ENCODE measurements at regions not wholly inside any gene's neighbourhood (a gene's known extent, or its start where the extent isn't known, plus 50 kb on each side); places are given as distances from the start of the nearest gene placed in this dataset.

DNA sequence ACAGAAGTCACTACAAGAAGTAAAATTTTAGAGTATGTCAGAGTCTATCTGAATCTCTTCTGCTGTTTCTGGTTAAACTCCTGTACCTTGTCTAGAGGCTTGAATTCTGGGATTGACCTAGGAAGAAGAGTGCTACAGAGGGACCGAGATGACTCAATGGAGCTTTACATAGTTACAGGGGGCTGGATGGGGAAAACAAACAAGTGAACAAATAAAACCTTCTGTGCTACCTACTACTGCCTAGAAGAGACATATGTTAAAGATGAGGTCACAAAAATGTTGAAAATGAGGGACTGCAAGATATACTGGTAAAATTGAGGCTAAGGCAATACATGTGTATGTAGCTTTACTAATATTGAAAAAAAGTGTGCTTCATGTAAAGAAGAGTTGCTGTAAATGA, 265.4 kb upstream of the TFPI start:
- H3K4me3 Mint-ChIP-seq, result no peak overlapping the region
- H3K9me3 Mint-ChIP-seq, result no peaks in the 10 kb centered on the region
- no peaks in the 10 kb centered on the region for H3K4me1 Mint-ChIP-seq (ENCODE audit: low read depth)
- no peak overlapping the region for H3K27ac Mint-ChIP-seq
- no peaks in the 10 kb centered on the region for H3K36me3 Mint-ChIP-seq (ENCODE audit: low read depth)
- DNase-seq, result no peak
- CTCF ChIA-PET, result interaction anchor here (0.7 kb wide), 1 partner anchor 294 kb away, joined by 3 read pairs; no protein-coding TSS in a partner anchor
- H3K27me3 Mint-ChIP-seq (ENCODE audit: low read depth), result no peaks in the 10 kb centered on the region
- intact Hi-C loops (cut with micrococcal nuclease), result no loop called here

DNA sequence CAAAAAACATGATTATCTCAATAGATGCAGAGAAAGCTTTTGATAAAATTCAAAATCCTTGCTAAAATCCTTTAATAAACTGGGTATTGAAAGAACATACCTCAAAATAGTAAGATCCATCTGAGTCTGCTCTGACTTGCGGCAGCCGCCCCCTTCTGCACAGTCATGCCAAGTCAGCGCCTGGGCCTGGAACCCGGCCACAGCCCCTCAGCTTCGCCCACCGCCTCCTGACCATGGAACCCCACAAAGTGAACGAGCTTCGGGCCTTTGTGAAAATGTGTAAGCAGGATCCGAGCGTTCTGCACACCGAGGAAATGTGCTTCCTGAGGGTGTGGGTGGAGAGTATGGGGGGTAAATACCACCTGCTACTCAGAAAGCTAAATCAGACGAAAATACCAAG, 270.9 kb upstream of the TFPI start:
- H3K4me1 Mint-ChIP-seq (ENCODE audit: low read depth), result no peaks in the 10 kb centered on the region

DNA sequence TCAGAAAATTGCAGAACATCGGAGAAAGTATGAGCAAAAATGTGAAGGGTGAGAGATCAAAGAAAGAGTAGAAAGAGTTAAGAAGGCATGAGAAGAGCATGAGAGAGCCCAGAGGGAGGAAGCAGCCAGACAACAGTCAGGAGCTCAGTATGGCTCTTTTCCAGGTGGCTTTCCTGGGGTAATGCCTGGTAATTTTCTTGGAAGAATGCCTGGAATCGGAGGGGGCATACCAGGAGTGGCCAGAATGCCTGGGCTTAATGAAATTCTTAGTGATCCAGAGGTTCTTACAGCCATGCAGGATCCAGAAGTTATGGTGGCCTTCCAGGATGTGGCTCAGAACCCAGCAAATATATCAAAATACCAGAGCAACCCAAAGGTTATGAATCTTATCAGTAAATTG, 271.8 kb upstream of the TFPI start:
- Mint-ChIP-seq H3K4me1 (ENCODE audit: low read depth) (no peaks in the 10 kb centered on the region), H3K9me3 (peaks cover 8% of the 10 kb centered on the region), H3K27ac (no peak overlapping the region), H3K36me3 (ENCODE audit: low read depth) (no peaks in the 10 kb centered on the region), H3K4me3 (no peak overlapping the region), H3K27me3 (ENCODE audit: low read depth) (no peaks in the 10 kb centered on the region)
- no peak for DNase-seq
- CTCF ChIA-PET, result no interaction called here
- intact Hi-C loops (cut with micrococcal nuclease), result no loop called here

More for the DNA sequence above, 270.9 kb upstream of the TFPI start:
- H3K27me3 Mint-ChIP-seq (ENCODE audit: low read depth), result no peaks in the 10 kb centered on the region
- CTCF ChIA-PET, result no interaction called here
- H3K9me3 Mint-ChIP-seq, result peaks cover 8% of the 10 kb centered on the region
- no peaks in the 10 kb centered on the region for H3K36me3 Mint-ChIP-seq (ENCODE audit: low read depth)
- no peak overlapping the region for H3K4me3 Mint-ChIP-seq
- intact Hi-C loops (cut with micrococcal nuclease), result no loop called here
- no peak overlapping the region for H3K27ac Mint-ChIP-seq
- no peak for DNase-seq

DNA sequence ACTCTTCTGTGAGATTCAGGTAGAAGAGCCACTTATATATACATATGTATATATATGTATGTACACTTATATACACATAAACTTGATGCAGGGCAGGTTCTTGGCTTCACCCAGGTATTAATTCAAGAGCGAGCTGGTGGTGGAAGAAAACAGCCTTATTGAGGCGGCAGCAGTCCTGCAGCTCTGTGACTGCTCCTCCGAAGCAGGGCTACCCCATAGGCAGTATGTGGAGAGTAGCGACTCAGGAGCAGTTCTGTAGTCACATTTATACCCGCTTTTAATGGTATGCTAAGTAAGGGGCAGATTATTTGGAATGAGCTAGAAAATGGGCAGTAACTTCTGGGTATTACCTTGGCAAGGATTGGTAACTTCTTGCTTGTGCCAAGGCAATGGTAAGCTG, 280.6 kb upstream of the TFPI start:
- intact Hi-C loops (cut with micrococcal nuclease), result no loop called here
- DNase-seq, result no peak
- CTCF ChIA-PET, result no interaction called here
- Mint-ChIP-seq H3K27ac (no peak overlapping the region), H3K27me3 (ENCODE audit: low read depth) (no peaks in the 10 kb centered on the region), H3K9me3 (no peaks in the 10 kb centered on the region), H3K4me3 (no peak overlapping the region), H3K4me1 (ENCODE audit: low read depth) (no peaks in the 10 kb centered on the region), H3K36me3 (ENCODE audit: low read depth) (no peaks in the 10 kb centered on the region)

DNA sequence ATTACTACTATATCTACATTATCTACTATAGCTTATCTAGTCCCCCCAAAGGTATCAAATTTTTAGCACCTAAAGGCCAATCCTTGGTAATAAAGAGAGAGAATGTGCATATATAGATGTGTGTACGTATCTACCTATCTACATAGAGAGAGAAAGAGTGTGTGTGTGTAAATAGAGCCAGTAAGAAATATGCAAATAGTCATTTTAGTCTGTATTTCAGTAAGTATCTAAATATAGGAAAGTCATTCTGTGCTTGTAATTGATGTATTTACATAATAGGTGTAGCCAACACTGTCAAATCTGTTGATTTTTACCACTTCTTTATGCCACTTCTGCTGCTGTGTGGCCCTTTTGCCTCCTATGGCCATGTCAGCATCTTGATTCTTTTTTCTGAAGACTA, 284.5 kb upstream of the TFPI start:
- no peaks in the 10 kb centered on the region for H3K4me1 Mint-ChIP-seq (ENCODE audit: low read depth)
- CTCF ChIA-PET, result interaction anchor here (0.6 to 1.0 kb wide), 2 partner anchors 257 to 684 kb away, joined by 3 read pairs; no protein-coding TSS in a partner anchor

GRCh38 chr2:187842315-187842714, 288.1 kb upstream of the TFPI start:
- no peak for DNase-seq
- Mint-ChIP-seq H3K27me3 (ENCODE audit: low read depth) (no peaks in the 10 kb centered on the region), H3K36me3 (ENCODE audit: low read depth) (no peaks in the 10 kb centered on the region), H3K4me1 (ENCODE audit: low read depth) (no peaks in the 10 kb centered on the region), H3K9me3 (no peaks in the 10 kb centered on the region), H3K4me3 (no peak overlapping the region), H3K27ac (no peak overlapping the region)
- CTCF ChIA-PET, result interaction anchor here (1.2 to 1.7 kb wide), 5 partner anchors 247 to 342 kb away, joined by 3 to 11 read pairs (median 5); no protein-coding TSS in a partner anchor
- intact Hi-C loops (cut with micrococcal nuclease), result no loop called here

More for the DNA sequence above, 284.5 kb upstream of the TFPI start:
- DNase-seq, result no peak
- Mint-ChIP-seq H3K4me3 (no peak overlapping the region), H3K9me3 (no peaks in the 10 kb centered on the region), H3K27ac (no peak overlapping the region), H3K36me3 (ENCODE audit: low read depth) (no peaks in the 10 kb centered on the region), H3K27me3 (ENCODE audit: low read depth) (no peaks in the 10 kb centered on the region)
- intact Hi-C loops (cut with micrococcal nuclease), result no loop called here

- intact Hi-C loops (cut with micrococcal nuclease), result loop anchor here (1.0 kb wide), 2 partner anchors 262 to 343 kb away; no protein-coding TSS in a partner anchor
- CTCF ChIA-PET, result interaction anchor here (0.8 to 1.6 kb wide), 7 partner anchors 24 to 343 kb away, joined by 3 to 11 read pairs (median 3); no protein-coding TSS in a partner anchor
- H3K9me3 Mint-ChIP-seq, result no peaks in the 10 kb centered on the region
Measured at GRCh38 chr2:187842978-187843847, 289.0 kb upstream of the TFPI start.

DNA sequence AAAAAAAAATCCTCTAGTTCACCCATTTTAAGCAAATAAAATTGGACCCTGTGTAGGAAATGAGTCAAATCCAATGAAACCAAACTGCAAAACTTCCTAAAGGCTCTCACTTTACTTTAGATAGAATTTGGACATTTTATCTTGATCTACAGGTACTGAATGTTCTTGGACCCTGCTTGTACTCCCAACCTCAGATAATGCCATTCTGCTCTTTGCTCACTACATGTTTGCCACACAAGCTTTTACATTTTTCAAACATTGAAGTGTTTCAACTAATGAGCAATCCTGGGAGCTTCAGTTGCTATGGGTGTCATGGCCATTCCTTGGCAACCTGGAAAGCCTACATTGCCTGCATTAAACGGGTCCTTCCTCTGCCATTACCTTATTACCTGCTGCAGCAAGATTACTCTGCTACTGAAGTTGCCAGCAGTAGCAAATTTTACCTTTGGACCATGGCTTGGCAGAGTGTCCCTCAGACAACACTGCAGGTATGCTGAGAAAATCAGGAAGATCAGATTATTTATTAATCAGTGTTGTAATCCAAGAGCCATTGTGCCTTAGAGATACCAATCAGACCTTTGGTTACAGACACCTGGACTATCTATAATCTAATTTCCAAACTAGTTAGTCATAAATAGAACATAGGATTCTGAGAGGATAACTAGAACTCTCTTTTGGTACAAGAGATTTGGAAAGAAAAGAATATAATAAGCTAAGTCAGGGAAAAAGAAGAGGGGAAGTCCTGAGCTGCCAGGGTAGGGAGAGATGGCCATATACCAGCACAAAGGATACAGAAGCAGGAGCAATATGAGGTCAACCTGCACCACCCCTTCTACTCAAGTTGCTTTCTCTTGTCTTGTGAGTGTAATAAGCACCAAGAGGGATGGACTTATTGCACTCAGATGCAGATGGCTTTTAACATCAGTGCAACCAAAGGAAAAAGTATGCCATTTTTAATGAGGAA, 293.3 kb upstream of the TFPI start:
- no peaks in the 10 kb centered on the region for H3K36me3 Mint-ChIP-seq (ENCODE audit: low read depth)
- intact Hi-C loops (cut with micrococcal nuclease), result no loop called here
- H3K4me1 Mint-ChIP-seq (ENCODE audit: low read depth), result no peaks in the 10 kb centered on the region
- no peaks in the 10 kb centered on the region for H3K9me3 Mint-ChIP-seq
- no peak overlapping the region for H3K27ac Mint-ChIP-seq
- CTCF ChIA-PET, result interaction anchor here (0.7 kb wide), 1 partner anchor 252 kb away, joined by 4 read pairs; no protein-coding TSS in a partner anchor
- no peaks in the 10 kb centered on the region for H3K27me3 Mint-ChIP-seq (ENCODE audit: low read depth)
- DNase-seq, result no peak
- H3K4me3 Mint-ChIP-seq, result no peak overlapping the region

More at GRCh38 chr2:187842978-187843847, 289.0 kb upstream of the TFPI start:
- DNase-seq, result no peak
- Mint-ChIP-seq H3K27me3 (ENCODE audit: low read depth) (no peaks in the 10 kb centered on the region), H3K36me3 (ENCODE audit: low read depth) (no peaks in the 10 kb centered on the region), H3K4me3 (no peak overlapping the region), H3K27ac (no peak overlapping the region), H3K4me1 (ENCODE audit: low read depth) (no peaks in the 10 kb centered on the region)

DNA sequence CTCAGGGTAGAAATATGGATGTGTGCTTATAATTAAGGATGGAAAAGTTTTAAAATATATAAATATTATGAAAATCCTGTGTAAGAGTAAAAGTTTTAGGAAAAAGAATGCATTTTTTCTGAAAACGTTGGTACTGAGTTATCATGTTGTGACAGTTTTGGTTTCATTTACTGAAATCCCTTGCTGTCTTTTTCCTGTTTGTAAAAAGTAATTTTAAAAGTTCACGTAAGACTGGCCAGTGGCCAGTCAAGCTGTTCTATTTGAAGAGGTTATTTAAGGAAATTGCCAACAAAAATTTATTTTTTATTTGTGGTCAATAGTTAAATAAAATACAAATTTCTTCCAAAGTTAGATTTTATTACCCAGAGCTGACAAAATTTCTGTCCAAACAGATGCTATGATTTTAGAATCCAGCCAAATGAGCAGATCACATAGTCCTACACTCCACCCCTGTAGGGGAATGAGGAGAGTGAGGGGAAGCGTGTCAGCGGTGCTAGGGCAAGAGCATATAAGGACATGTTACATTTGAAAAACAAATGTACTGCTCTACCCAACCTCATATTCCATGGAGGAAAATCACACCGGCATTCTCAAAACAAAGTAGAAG, 297.8 kb upstream of the TFPI start:
- CTCF ChIA-PET, result no interaction called here
- intact Hi-C loops (cut with micrococcal nuclease), result no loop called here
- H3K4me3 Mint-ChIP-seq, result no peak overlapping the region
- H3K9me3 Mint-ChIP-seq, result no peaks in the 10 kb centered on the region
- no peaks in the 10 kb centered on the region for H3K27me3 Mint-ChIP-seq (ENCODE audit: low read depth)
- no peaks in the 10 kb centered on the region for H3K4me1 Mint-ChIP-seq (ENCODE audit: low read depth)
- no peak for DNase-seq
- H3K36me3 Mint-ChIP-seq (ENCODE audit: low read depth), result no peaks in the 10 kb centered on the region
- H3K27ac Mint-ChIP-seq, result no peak overlapping the region

GRCh38 chr2:187853381-187853791, 299.2 kb upstream of the TFPI start:
- Mint-ChIP-seq H3K4me3 (no peak overlapping the region), H3K27me3 (ENCODE audit: low read depth) (no peaks in the 10 kb centered on the region), H3K27ac (no peak overlapping the region), H3K9me3 (no peaks in the 10 kb centered on the region), H3K4me1 (ENCODE audit: low read depth) (no peaks in the 10 kb centered on the region), H3K36me3 (ENCODE audit: low read depth) (no peaks in the 10 kb centered on the region)
- intact Hi-C loops (cut with micrococcal nuclease), result no loop called here
- CTCF ChIA-PET, result no interaction called here
- no peak for DNase-seq

DNA sequence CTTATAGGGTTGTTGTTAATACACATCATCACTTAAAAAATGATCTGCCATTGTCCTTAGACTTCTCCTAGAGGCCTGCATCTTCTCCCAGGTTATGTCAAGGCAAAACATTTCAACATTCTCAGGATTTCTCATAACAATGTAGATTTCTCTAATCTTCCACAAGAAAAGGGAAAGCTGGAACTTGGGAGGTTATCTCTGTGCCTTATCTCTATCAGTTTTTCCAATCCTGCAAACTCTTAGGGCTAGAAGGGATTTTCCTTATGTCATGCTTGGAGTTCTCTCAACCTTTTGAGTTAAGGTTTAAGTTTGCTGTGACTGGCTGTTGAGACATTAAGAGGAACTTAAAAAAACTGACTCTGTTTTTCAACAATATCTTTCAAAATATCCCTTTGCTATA, 300.6 kb upstream of the TFPI start:
- CTCF ChIA-PET, result no interaction called here
- H3K9me3 Mint-ChIP-seq, result no peaks in the 10 kb centered on the region
- H3K27me3 Mint-ChIP-seq (ENCODE audit: low read depth), result no peaks in the 10 kb centered on the region
- H3K4me3 Mint-ChIP-seq, result no peak overlapping the region
- no peak overlapping the region for H3K27ac Mint-ChIP-seq
- no peaks in the 10 kb centered on the region for H3K4me1 Mint-ChIP-seq (ENCODE audit: low read depth)
- intact Hi-C loops (cut with micrococcal nuclease), result no loop called here
- DNase-seq, result no peak
- no peaks in the 10 kb centered on the region for H3K36me3 Mint-ChIP-seq (ENCODE audit: low read depth)

DNA sequence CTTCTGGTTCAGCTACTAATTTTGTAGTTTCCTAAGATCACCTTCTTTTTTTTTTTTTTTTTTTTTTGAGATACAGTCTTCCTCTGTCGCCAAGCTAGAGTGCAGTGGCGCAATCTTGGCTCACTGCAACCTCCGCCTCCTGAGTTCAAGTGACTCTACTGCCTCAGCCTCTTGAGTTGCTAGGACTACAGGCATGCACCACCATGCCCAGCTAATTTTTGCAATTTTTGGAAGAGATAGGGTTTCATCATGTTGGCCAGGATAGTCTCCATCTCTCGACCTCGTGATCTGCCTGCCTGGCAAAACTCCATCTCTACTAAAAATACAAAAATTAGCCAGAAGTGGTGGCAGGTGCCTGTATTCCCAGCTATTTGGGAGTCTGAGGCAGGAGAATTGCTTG, 301.5 kb upstream of the TFPI start:
- Mint-ChIP-seq H3K4me3 (no peak overlapping the region), H3K9me3 (no peaks in the 10 kb centered on the region), H3K27me3 (ENCODE audit: low read depth) (no peaks in the 10 kb centered on the region), H3K27ac (no peak overlapping the region), H3K36me3 (ENCODE audit: low read depth) (no peaks in the 10 kb centered on the region), H3K4me1 (ENCODE audit: low read depth) (no peaks in the 10 kb centered on the region)
- CTCF ChIA-PET, result no interaction called here
- no peak for DNase-seq
- intact Hi-C loops (cut with micrococcal nuclease), result no loop called here
